ENCODE measurements at regions not wholly inside any gene's neighbourhood (a gene's known extent, or its start where the extent isn't known, plus 50 kb on each side); places are given as distances from the start of the nearest gene placed in this dataset.

DNA sequence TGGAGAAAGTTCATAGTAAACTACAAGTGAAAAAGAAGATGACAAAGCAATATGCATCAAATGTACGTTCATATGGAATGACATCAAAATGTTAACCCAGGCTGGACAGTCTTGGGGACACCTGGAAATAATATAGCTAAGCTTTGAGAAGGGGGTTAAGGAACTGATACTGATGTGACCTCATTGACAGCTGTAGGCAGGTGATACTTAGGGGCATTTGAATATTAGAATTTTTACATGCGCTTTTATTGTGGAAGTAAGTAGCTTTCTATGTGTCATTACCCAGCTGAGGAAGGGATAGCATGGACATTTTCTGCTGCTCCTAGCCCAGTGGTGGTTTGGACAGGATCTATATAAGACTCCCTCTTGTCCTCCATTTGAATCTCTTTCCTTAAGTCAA, 299.7 kb downstream of the CWC27 start:
- no peak overlapping the region for H3K4me3 ChIP-seq (ENCODE audit: control insufficient read depth, low read depth, low read length)
- TF ChIP-seq, protein P1, sequence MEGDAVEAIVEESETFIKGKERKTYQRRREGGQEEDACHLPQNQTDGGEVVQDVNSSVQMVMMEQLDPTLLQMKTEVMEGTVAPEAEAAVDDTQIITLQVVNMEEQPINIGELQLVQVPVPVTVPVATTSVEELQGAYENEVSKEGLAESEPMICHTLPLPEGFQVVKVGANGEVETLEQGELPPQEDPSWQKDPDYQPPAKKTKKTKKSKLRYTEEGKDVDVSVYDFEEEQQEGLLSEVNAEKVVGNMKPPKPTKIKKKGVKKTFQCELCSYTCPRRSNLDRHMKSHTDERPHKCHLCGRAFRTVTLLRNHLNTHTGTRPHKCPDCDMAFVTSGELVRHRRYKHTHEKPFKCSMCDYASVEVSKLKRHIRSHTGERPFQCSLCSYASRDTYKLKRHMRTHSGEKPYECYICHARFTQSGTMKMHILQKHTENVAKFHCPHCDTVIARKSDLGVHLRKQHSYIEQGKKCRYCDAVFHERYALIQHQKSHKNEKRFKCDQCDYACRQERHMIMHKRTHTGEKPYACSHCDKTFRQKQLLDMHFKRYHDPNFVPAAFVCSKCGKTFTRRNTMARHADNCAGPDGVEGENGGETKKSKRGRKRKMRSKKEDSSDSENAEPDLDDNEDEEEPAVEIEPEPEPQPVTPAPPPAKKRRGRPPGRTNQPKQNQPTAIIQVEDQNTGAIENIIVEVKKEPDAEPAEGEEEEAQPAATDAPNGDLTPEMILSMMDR (IDR thresholded peaks at IDR 0.05; ENCODE audit: control insufficient read depth, insufficient read depth, low read depth, low read length, missing control alignments): no peak
- no peak for DNase-seq (ENCODE audit: low read depth)

DNA sequence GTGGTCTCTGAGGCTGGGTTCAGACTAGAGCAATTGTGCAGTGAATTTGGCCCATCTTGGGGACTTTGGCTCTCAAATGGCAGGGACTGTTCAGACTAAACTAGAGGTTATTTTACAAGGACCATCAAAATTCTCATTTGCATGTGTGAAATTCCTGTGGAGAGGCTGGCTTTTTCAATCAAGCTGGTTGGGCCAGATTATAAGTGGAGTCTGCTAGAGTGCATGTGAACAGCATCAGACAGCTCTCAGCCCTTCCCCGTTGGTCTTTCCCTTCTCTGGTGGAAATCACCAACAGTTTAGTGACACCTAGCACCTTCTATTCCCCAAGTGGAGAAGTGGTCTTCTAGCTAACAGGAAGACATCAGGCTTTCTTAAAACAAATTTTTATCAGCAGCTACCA, 301.3 kb downstream of the CWC27 start:
- no peak for DNase-seq (ENCODE audit: low read depth)
- H3K4me3 ChIP-seq (ENCODE audit: control insufficient read depth, low read depth, low read length): no peak overlapping the region
- TF ChIP-seq, protein P1 (IDR thresholded peaks at IDR 0.05; ENCODE audit: control insufficient read depth, insufficient read depth, low read depth, low read length, missing control alignments): no peak

DNA sequence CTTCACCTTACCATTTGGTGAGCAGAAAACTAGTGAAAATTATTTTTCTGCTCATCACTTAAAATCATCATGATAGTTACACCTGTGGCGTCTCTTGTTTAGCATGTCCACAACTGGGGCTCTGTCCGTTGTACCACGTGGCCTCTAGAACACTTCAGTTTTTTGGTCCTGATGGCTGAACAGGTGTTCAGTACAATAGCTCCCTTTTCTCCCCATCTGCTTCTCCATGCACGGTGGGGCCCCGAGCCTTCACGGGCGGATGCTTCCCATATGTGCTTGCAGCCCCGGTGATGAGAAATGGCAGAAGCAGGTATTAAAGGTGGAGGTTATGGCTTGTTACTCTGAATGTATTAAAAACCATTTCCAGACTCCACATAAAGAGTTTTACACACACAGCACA, 304.1 kb downstream of the CWC27 start:
- H3K4me3 ChIP-seq (ENCODE audit: control insufficient read depth, low read depth, low read length): no peak overlapping the region
- TF ChIP-seq, protein P1 (IDR thresholded peaks at IDR 0.05; ENCODE audit: control insufficient read depth, insufficient read depth, low read depth, low read length, missing control alignments): no peak
- DNase-seq (ENCODE audit: low read depth): no peak

DNA sequence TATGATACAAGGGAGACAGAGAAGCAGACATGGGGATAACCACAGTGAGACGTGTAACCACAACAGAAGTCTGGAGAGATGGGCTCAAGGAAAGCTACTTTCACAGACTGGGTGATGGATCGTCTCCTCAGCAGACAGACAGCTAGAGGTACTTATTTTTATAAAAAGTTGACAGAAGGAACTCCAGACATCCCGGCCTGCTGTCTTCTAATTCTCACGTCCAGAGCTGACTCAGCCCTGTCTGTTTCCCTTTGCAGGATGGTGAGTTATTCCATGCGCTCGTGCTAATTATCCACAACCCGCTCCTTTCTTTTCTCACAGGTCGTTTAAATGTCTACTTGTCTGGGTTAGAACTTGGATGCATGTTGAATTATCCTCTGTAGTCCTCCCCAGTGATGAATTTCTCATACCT, 304.5 kb downstream of the CWC27 start:
- peak; percentile 8 for DNase-seq (ENCODE audit: low read depth)
- TF ChIP-seq, protein P1 (IDR thresholded peaks at IDR 0.05; ENCODE audit: control insufficient read depth, insufficient read depth, low read depth, low read length, missing control alignments): no peak
- H3K4me3 ChIP-seq (ENCODE audit: control insufficient read depth, low read depth, low read length): no peak overlapping the region

DNA sequence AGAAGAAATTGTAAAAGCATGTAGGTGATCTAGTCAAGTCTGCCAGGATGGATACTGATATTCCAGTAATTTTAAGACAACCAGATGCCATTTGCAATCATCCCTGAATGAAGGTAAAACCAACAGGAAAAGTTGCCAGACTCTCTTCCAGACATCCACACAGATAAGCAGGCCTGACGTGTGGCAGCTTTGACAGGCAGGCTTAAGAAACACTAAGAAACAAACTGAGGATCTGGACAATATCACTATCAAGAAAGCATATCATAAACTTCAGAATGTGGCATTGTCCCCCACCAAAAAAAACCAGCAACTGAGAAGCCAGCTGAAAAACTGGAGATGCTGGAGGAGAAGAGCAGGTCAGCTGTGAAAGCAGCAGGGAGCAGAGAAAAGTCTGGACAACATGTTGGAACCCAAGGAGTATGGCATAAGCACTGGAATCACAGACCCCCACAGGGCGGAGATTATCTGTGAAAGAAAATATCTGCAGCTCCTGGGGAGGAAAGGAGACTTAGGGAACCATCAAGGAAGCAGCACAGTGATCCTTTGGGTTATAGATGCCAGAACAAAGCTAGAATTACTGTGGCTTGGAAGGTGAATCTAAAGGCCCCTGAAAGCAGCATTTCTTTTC, 307.0 kb downstream of the CWC27 start:
- no peak for DNase-seq (ENCODE audit: low read depth)
- TF ChIP-seq, protein P1 (IDR thresholded peaks at IDR 0.05; ENCODE audit: control insufficient read depth, insufficient read depth, low read depth, low read length, missing control alignments): no peak
- no peak overlapping the region for H3K4me3 ChIP-seq (ENCODE audit: control insufficient read depth, low read depth, low read length)

DNA sequence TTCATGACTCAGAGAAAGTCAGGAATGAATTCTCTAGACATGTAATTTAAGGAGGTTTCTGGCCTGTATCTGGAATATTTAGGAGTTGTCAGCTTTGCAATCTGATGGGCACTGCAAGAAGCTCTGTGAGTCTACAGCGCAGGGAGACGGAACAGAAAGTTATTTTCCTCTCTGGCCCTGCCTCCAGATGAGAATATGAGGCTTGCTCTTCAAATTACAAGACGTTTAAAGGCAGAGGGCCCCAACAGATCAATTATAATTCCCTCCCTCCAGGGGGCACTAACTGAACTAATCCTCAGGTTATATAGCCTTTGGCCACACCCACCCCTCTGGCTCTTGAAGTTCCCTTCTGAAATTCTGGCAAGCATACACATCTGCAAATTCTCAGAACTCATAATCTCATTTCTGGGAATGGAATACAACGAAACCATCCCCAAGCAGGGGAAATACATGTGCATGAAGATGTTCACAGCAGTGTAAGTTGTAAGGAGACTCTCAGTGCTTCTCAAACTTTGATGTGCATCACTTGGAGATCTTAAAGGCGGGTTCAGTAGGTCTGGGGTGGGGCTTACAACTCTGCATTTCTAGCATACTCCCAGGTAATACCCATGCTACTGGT, 307.6 kb downstream of the CWC27 start:
- TF ChIP-seq, protein P1 (IDR thresholded peaks at IDR 0.05; ENCODE audit: control insufficient read depth, insufficient read depth, low read depth, low read length, missing control alignments): no peak
- peak; percentile 46 for DNase-seq (ENCODE audit: low read depth)
- H3K4me3 ChIP-seq (ENCODE audit: control insufficient read depth, low read depth, low read length): no peak overlapping the region
